HCEC 1CT (cell line): ENCODE measurements at regions not wholly inside any gene's neighbourhood (a gene's known extent, or its start where the extent isn't known, plus 50 kb on each side); places are given as distances from the start of the nearest gene placed in this dataset.

Source experiments
- DNase-seq: peaks from one replicate; pipeline ENCODE4 v3.0.0-alpha.2; 2017

DNA sequence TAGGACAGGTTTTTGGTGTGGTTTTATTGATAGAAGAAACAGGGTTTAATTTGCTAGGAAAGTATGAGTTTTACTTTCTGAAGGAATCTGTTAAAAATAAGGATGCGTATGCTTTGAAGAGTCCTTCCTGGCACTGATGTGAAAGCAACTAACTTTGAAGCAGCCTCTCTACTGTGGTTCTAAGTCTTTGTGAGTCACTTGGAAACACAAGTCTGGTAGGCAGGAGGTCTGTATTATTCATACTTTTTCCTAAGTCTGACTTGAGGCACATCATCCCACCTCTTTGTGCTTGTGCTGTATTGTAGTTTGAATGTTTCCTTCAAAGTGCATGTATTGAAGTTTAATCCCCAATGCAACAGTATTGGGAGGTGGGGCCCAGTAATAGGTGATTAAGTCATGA is 129.0 kb downstream of the TAF11L14 start:
- no peak for DNase-seq

DNA sequence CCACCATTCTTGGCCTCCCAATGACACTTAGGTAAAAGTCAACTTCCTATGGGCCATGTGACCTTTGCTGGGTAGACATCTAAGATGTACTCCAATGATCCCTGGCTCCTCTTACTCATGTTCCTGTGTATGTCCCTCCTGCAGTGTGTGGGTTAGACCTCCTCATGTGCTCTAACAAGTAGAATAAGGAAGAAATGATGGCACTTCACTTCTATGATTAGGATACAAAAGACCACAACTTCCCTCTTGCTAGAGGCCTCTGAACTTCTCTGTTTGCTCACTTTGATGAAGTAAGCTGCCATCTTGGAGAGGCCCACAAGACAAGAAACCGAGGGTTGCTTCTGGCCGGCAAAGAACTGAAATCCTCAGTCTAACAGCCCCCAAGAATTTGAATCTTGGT is 131.8 kb downstream of the TAF11L14 start:
- DNase-seq = no peak

- DNase-seq = no peak
Measured at GRCh38 chr5:17769277-17769676, 135.0 kb downstream of the TAF11L14 start.

GRCh38 chr5:17772232-17772631 is 138.0 kb downstream of the TAF11L14 start:
- DNase-seq = no peak

- DNase-seq = no peak
Measured at GRCh38 chr5:17785774-17786173, 151.5 kb downstream of the TAF11L14 start.

GRCh38 chr5:17788351-17788750 is 154.1 kb downstream of the TAF11L14 start:
- no peak for DNase-seq

- no peak for DNase-seq
Measured at GRCh38 chr5:17794201-17794600, 159.9 kb downstream of the TAF11L14 start.

GRCh38 chr5:17794815-17795214 is 160.6 kb downstream of the TAF11L14 start:
- DNase-seq = no peak

- no peak for DNase-seq
Measured at GRCh38 chr5:17796142-17796541, 161.9 kb downstream of the TAF11L14 start.

- no peak for DNase-seq
Measured at GRCh38 chr5:17796757-17797396, 162.6 kb downstream of the TAF11L14 start.

DNA sequence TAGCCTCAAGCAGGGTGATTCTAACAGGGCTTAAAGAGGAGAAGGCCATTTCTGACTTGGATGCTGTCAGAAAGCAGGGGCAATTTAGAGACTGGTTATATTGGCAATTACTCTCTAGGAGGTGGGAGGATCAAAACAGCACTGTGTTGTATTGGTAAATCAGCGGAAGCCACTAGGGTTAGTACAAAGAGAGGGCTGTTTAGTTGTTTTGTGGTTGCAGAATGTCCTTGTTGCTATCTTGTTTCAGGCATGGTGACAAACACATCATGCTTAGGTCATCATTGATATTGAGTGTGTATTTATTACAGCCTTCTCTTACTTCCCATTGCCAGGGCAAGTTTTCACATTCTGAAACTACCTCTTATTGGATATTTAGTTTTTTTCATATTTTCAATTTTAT is 165.3 kb downstream of the TAF11L14 start:
- no peak for DNase-seq

- DNase-seq = no peak
Measured at GRCh38 chr5:17801595-17801994, 167.3 kb downstream of the TAF11L14 start.

DNA sequence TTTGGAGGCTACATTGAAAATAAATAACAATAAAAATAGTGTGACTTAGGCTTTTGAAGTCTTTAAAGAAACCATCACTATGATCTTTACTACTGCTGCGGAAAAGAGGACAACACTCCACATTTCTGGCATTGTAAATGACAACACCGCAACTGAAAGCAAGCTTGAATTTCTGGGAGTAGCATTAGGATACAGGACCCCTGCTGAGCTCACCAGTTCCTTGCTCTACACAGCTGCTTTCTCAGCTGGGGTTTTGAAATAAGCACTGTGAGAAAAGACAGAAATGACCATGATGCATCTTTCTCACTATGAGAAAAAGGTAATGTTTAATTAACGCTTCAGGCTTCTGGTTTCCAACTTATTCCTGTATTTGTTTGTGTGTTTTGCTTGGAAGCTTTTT is 168.0 kb downstream of the TAF11L14 start:
- no peak for DNase-seq

DNA sequence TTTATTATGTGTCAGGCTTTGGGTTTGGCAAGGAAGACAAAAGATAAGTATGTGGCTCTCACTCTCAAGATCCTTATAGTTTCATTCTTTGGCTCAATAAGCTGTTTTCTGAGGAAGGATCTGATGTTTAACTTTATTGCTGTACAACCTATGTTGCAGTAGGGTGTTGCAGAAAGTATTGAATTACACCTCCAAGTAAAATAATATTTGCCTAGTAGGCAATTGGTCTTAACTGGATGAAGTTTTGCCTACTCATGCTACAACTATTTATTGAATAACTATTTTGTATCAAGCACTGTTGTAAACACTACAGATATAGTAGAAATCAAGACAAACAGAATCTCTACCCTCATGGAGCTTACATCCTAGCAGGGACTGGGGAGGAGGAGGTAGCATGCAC is 169.7 kb downstream of the TAF11L14 start:
- DNase-seq = no peak

- no peak for DNase-seq
Measured at GRCh38 chr5:17805227-17805825, 171.1 kb downstream of the TAF11L14 start.

DNA sequence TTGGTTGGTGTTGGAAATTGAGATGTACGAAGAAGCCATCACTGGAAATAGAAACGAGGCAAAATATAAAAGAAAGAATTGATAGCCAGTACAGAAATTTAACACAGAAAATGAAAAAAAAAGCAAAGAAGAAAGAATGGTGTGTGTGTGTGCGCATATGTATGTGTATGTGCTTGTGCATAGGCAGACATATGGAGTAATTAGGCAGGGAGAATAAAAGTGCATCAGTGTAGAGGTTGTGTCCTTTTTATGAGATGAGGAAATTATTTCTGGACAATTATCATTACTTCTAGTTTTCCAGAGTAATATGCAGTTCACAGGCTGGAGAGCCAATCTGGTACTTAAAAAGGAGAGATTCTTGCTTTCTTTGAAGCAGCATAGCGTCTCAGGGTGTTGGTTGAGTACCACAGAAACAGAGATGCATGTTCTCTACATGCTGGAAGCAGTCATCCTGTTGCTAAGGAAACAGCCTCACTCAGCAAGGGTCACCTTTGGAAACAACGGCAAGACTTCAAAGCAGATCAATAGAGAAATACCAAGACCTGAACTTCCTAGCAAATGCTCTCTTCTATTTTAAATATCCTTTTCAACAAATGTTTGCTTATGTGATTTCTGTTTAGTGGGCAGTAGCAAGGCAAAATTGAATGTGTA is 172.7 kb downstream of the TAF11L14 start:
- DNase-seq = no peak

- no peak for DNase-seq
Measured at GRCh38 chr5:17808566-17808965, 174.3 kb downstream of the TAF11L14 start.

DNA sequence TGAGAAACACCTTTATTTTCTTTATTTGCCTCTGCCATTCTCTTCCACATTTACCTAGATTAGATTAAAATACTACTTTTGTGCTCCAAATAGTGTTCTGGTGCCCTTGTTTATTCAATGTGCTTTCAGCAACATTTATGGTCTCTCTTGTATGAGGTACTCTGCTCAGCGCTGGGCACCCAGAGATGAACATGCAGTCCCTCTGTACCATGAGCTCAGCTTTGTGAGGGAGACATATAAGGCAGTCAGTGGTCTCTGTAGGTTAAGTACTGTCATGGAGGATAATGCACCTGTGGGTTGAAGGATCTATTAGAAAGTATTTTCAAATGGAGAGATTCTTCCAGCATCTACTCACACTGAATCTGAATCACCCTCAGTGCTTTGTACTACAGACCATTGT is 176.5 kb downstream of the TAF11L14 start:
- DNase-seq = no peak

GRCh38 chr5:17813214-17813613 is 179.0 kb downstream of the TAF11L14 start:
- no peak for DNase-seq

DNA sequence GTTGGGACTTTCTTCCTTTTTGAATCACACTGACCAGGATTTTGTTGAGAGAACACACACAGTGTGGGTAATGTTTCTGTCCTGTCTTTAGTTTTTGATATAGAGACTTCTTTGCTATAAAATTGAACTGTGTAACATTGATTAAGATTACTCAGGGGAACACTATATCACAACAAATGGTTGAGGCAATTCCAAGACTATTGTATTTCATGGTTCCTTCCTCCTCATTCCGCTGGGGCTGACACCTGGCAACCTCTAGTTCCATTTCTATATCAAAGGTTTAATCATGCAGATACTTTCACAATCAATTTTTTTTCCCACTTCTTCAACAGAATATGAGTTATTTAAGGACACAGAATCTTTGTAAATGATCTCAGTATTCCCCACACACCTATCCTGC is 182.2 kb downstream of the TAF11L14 start:
- DNase-seq = no peak

DNA sequence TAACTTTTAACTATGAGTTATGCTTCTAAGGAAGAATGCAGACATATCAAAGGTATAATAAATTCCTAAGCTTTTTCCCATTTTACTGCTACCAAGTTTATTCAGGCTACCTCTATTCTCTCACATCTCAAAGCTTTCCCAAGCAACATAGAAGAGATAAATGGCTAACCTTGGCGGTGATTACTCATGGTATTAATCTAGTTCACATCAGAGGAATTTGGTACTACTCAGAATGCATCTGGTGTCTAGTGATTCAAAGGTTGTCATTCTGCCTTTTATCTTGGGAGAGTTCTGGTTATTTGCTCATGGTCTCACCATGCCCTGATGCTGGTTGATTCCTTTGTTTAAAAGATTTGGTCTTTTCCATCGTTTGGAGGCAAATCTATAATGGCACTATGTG is 182.7 kb downstream of the TAF11L14 start:
- DNase-seq = no peak

DNA sequence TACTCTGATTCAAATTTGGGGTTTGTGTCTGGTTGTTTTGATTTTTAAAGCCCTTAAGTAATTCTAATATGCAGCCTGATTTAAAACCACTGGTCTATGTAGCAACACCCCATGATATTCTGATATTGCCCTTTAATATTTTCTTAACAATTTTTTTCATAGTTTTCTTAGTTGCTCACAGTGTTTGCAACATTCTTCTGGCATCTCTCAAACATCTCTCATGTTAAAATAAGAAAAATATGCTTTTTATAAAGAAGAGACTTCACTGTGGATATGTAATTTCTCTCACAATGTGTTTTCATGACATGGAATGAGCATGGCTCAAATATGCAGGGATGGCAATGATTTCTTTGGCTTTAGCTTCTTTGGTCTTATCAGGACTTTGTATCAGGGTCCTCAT is 183.7 kb downstream of the TAF11L14 start:
- DNase-seq = no peak

DNA sequence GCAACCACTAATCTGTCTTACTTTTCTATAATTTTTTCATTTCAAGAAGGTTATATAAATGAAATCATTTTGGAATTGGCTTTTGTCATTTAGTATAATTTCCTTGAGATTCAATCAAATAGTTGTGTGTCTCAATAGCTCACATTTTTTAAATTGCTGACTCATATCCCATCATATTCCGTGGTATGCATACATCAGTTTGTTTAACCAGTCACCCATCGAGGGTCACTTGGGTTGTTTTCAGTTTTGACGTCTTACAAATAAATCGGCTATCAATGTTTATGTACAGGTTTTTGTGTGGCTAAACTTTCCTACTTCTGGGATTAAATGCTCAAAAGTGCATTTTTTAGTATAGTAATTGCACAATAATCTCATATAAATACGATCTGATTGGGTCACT is 185.5 kb downstream of the TAF11L14 start:
- DNase-seq = no peak

- DNase-seq = no peak
Measured at GRCh38 chr5:17828681-17829080, 194.4 kb downstream of the TAF11L14 start.

DNA sequence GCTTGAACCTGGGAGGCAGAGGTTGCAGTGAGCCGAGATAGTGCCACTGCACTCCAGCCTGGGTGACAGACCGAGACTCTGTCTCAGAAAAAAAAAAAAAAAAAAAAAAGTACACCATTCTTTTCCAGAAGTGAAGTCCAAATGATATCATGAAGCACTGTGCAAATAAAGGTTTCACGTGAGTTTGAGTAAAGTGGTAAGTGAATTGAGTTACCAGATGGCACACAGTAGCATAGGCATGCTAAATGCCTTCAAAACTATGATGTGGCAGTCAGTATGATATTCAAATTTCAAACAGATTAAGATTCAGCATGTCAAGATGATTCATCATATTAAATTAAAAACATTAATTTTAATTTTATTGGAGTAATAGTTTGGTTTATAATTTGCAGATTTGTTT is 195.2 kb downstream of the TAF11L14 start:
- DNase-seq = no peak
